ENCODE measurements at regions not wholly inside any gene's neighbourhood (a gene's known extent, or its start where the extent isn't known, plus 50 kb on each side); places are given as distances from the start of the nearest gene placed in this dataset.

GRCh38 chr9:30459156-30459555 is 1925.3 kb upstream of the ACO1 start:
- TF ChIP-seq EZH2 (IDR thresholded peaks at IDR 0.05; ENCODE audit: borderline replicate concordance, low read depth, low read length, severe bottlenecking) (no peak), JUN (IDR thresholded peaks at IDR 0.05; ENCODE audit: borderline replicate concordance, insufficient read depth, insufficient read length, low read depth) (no peak)
- TF ChIP-seq, protein P1, sequence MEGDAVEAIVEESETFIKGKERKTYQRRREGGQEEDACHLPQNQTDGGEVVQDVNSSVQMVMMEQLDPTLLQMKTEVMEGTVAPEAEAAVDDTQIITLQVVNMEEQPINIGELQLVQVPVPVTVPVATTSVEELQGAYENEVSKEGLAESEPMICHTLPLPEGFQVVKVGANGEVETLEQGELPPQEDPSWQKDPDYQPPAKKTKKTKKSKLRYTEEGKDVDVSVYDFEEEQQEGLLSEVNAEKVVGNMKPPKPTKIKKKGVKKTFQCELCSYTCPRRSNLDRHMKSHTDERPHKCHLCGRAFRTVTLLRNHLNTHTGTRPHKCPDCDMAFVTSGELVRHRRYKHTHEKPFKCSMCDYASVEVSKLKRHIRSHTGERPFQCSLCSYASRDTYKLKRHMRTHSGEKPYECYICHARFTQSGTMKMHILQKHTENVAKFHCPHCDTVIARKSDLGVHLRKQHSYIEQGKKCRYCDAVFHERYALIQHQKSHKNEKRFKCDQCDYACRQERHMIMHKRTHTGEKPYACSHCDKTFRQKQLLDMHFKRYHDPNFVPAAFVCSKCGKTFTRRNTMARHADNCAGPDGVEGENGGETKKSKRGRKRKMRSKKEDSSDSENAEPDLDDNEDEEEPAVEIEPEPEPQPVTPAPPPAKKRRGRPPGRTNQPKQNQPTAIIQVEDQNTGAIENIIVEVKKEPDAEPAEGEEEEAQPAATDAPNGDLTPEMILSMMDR (IDR thresholded peaks at IDR 0.05; ENCODE audit: extremely low read depth in 1 of 2, insufficient read depth in 1 of 2, low read depth in 1 of 2, low read length in 2 of 2) = no peak
